K562 (cell line): ENCODE measurements at regions not wholly inside any gene's neighbourhood (a gene's known extent, or its start where the extent isn't known, plus 50 kb on each side); places are given as distances from the start of the nearest gene placed in this dataset.

Experiments
- ATF2 ChIP-seq: sonication (generic); formaldehyde crosslinking; IDR thresholded peaks from 2 replicates; pipeline ENCODE4 v1.8.1; 2022; ENCODE audit warnings: missing genetic modification reagents
- RAD21 ChIP-seq, 2 experiments: fragments of 250-450 bp in 1 of 2; fragments of 450-650 bp in 1 of 2; sonication (Bioruptor Pico) in 1 of 2; formaldehyde crosslinking in 1 of 2; IDR thresholded peaks in 1 of 2; conservative IDR thresholded peaks in 1 of 2; 2 replicates each; pipeline versions ENCODE4 v1.4.0 to v1.8.0; 2020 to 2022; ENCODE audit warnings: mild to moderate bottlenecking in 2 of 2, moderate library complexity in 1 of 2
- TAF1 ChIP-seq: IDR thresholded peaks from 2 replicates; pipeline ENCODE4 v1.6.1; 2011; ENCODE audit warnings: mild to moderate bottlenecking, low read length, moderate library complexity; ENCODE audit not compliant: insufficient read depth, control insufficient read depth, severe bottlenecking; ENCODE audit errors: extremely low read depth
- U2AF1 ChIP-seq: fragments of 200-400 bp; formaldehyde crosslinking; optimal IDR thresholded peaks from 2 replicates; pipeline ENCODE3; 2017; ENCODE audit warnings: mild to moderate bottlenecking, low read depth, low read length, moderate library complexity
- TF ChIP-seq, protein P1 (sequence below): sonication (generic); formaldehyde crosslinking; IDR thresholded peaks from 2 replicates; pipeline ENCODE4 v1.8.0; 2022; ENCODE audit warnings: mild to moderate bottlenecking, missing genetic modification reagents

GRCh38 chr10:52479567-52479966, 165.5 kb downstream of the DKK1 start:
- TF ChIP-seq ATF2 (CRISPR knock-in tag) (no peak), TAF1 (no peak), RAD21 (CRISPR knock-in tag; conservative IDR thresholded peaks at IDR 0.05 in 1 of 2, IDR thresholded peaks at IDR 0.05 in 1 of 2) (no peak), U2AF1 (no peak)
- TF ChIP-seq, protein P1, sequence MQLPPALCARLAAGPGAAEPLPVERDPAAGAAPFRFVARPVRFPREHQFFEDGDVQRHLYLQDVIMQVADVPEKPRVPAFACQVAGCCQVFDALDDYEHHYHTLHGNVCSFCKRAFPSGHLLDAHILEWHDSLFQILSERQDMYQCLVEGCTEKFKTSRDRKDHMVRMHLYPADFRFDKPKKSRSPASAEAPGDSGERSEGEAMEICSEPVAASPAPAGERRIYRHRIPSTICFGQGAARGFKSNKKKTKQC = no peak
